B cell (primary cell): ENCODE measurements at regions not wholly inside any gene's neighbourhood (a gene's known extent, or its start where the extent isn't known, plus 50 kb on each side); places are given as distances from the start of the nearest gene placed in this dataset.

Experiments used
- ATAC-seq: fragments of 200-7000 bp; cut with Tn5 transposase; one replicate; pipeline ENCODE4 v1.10.0; 2021; ENCODE audit warnings: low read depth, mild to moderate bottlenecking, moderate number of reproducible peaks, moderate library complexity
- CTCF ChIA-PET: fragments of 350-600 bp; sonication (Branson Sonifier 250); formaldehyde crosslinking; loops from one replicate; lab custom pipeline; 2021; ENCODE audit warnings: antibody characterized with exemption, inconsistent platforms; lab: Charles Lee
- POLR2A ChIA-PET: fragments of 350-600 bp; sonication (Branson Sonifier 250); formaldehyde crosslinking; loops from one replicate; lab custom pipeline; 2021; ENCODE audit warnings: antibody characterized with exemption; lab: Charles Lee
- DNase-seq: peaks from one replicate; pipeline ENCODE4 v3.0.0; 2013
- H2AFZ ChIP-seq: 2 replicates; pipeline ENCODE4 v1.6.1; 2012; ENCODE audit warnings: mild to moderate bottlenecking, low read depth, low read length; ENCODE audit not compliant: insufficient read depth, poor library complexity, severe bottlenecking
- H3K27ac ChIP-seq, 2 donors: 1 replicate in 1 of 2; 2 replicates in 1 of 2; pipeline ENCODE4 v1.5.1; 2012 to 2013; ENCODE audit warnings: low read length in 2 of 2, mild to moderate bottlenecking in 2 of 2, moderate library complexity in 1 of 2
- H3K27me3 ChIP-seq, 4 experiments: fragments of 200-600 bp in 1 of 4; sonication (generic) in 1 of 4; replicated peaks in 1 of 4; 1 replicate in 2 of 4; 2 replicates in 2 of 4; pipeline versions ENCODE4 v1.6.1 to v1.7.0; 2013 to 2016; ENCODE audit warnings: low read length in 3 of 4, mild to moderate bottlenecking in 2 of 4, mixed read lengths in 1 of 4, moderate library complexity in 1 of 4; ENCODE audit not compliant: insufficient read depth in 4 of 4, control insufficient read depth in 3 of 4; ENCODE audit errors: control extremely low read depth in 1 of 4
- H3K36me3 ChIP-seq, 2 experiments: replicated peaks in 1 of 2; 1 replicate in 1 of 2; 2 replicates in 1 of 2; pipeline versions ENCODE4 v1.6.1 to v1.7.1; 2013; ENCODE audit warnings: low read length in 1 of 2; ENCODE audit not compliant: insufficient read depth in 2 of 2, control insufficient read depth in 1 of 2; ENCODE audit errors: control extremely low read depth in 1 of 2, extremely low read depth in 1 of 2
- H3K4me1 ChIP-seq, 2 donors: fragments of 200-600 bp in 1 of 2; sonication (generic) in 1 of 2; 1 replicate in 1 of 2; 2 replicates in 1 of 2; pipeline versions ENCODE4 v1.5.1 to v1.6.1; 2013 to 2017; ENCODE audit warnings: low read length in 2 of 2; ENCODE audit not compliant: control insufficient read depth in 2 of 2, insufficient read depth in 2 of 2
- H3K4me2 ChIP-seq: replicated peaks from 2 replicates; pipeline ENCODE3; 2012; ENCODE audit warnings: mild to moderate bottlenecking, low read depth, low read length; ENCODE audit not compliant: poor library complexity, severe bottlenecking
- H3K4me3 ChIP-seq, 5 experiments: fragments of 200-600 bp in 1 of 5; sonication (generic) in 1 of 5; 1 replicate in 3 of 5; 2 replicates in 2 of 5; pipeline versions ENCODE4 v1.5.1 to v1.7.0; 2011 to 2016; ENCODE audit warnings: low read length in 4 of 5, mild to moderate bottlenecking in 4 of 5, low read depth in 2 of 5, control low read depth in 1 of 5, moderate library complexity in 1 of 5; ENCODE audit not compliant: insufficient read depth in 1 of 5; ENCODE audit errors: control extremely low read depth in 1 of 5, extremely low read depth in 1 of 5
- H3K79me2 ChIP-seq: fragments of 200-600 bp; sonication (generic); one replicate; pipeline ENCODE4 v1.6.0; 2016; ENCODE audit warnings: low read length; ENCODE audit not compliant: control insufficient read depth, insufficient read depth
- H3K9ac ChIP-seq: fragments of 200-600 bp; sonication (generic); 2 replicates; pipeline ENCODE4 v1.6.1; 2017; ENCODE audit warnings: mild to moderate bottlenecking, low read length, moderate library complexity
- H3K9me3 ChIP-seq, 3 donors: one replicate each; pipeline versions ENCODE4 v1.6.1 to v1.7.1; 2013; ENCODE audit warnings: low read length in 2 of 3; ENCODE audit not compliant: control insufficient read depth in 2 of 3, insufficient read depth in 1 of 3; ENCODE audit errors: control extremely low read depth in 1 of 3
- H4K20me1 ChIP-seq: 2 replicates; pipeline ENCODE4 v1.6.0; 2012; ENCODE audit warnings: mild to moderate bottlenecking, low read length; ENCODE audit not compliant: insufficient read depth, control insufficient read depth, poor library complexity, severe bottlenecking
- H3K27ac Mint-ChIP-seq: one replicate; pipeline ENCODE4 v1.8.0; 2021; ENCODE audit warnings: mixed read lengths
- H3K27me3 Mint-ChIP-seq: one replicate; pipeline ENCODE4 v1.8.0; 2021; ENCODE audit warnings: mixed read lengths
- H3K4me1 Mint-ChIP-seq: one replicate; pipeline ENCODE4 v1.8.0; 2021; ENCODE audit warnings: mixed read lengths
- H3K4me3 Mint-ChIP-seq: one replicate; pipeline ENCODE4 v1.8.0; 2021; ENCODE audit warnings: mixed read lengths
- H3K9me3 Mint-ChIP-seq: one replicate; pipeline ENCODE4 v1.8.0; 2022; ENCODE audit warnings: mixed read lengths; ENCODE audit not compliant: insufficient read depth
- EZH2 ChIP-seq: IDR thresholded peaks from 2 replicates; pipeline ENCODE4 v1.6.1; 2012; ENCODE audit warnings: borderline replicate concordance, low read depth, mild to moderate bottlenecking, moderate library complexity, low read length; ENCODE audit not compliant: insufficient read depth, poor library complexity, severe bottlenecking
- WGBS: methylation state at CpG from one replicate; pipeline ENCODE4 v1.1.5; 2013; ENCODE audit warnings: missing lambda C conversion rate; ENCODE audit not compliant: insufficient coverage; 5-methylcytosine and 5-hydroxymethylcytosine counted together
- intact Hi-C: fragments of 100-400 bp; cut with micrococcal nuclease; formaldehyde crosslinking; loops from one replicate; pipeline ENCODE4 v1.10.0; 2022
- TF ChIP-seq, protein P1 (sequence below): fragments of 200-600 bp; IDR thresholded peaks from one replicate; pipeline ENCODE4 v1.8.0; 2022; ENCODE audit warnings: antibody characterized with exemption, mild to moderate bottlenecking

GRCh38 chr15:93881310-93881709, 350.1 kb upstream of the MCTP2 start:
- Histone ChIP-seq H3K4me2 (no peak overlapping the region), H3K36me3 (no peaks in the 10 kb centered on the region), H4K20me1 (no peaks in the 10 kb centered on the region), H3K9ac (no peak overlapping the region), H3K79me2 (no peaks in the 10 kb centered on the region), H3K4me3 (no peak overlapping the region), H2AFZ (no peak overlapping the region), H3K4me1 (no peaks in the 10 kb centered on the region), H3K27ac (no peak overlapping the region), H3K27me3 (no peaks in the 10 kb centered on the region), H3K9me3 (no peaks in the 10 kb centered on the region)
- Mint-ChIP-seq H3K27me3 (no peaks in the 10 kb centered on the region), H3K4me3 (no peak overlapping the region), H3K4me1 (no peaks in the 10 kb centered on the region), H3K9me3 (peaks cover 2% of the 10 kb centered on the region), H3K27ac (no peak overlapping the region)
- ChIA-PET POLR2A (no interaction called here), CTCF (no interaction called here)
- DNase-seq (no peak), ATAC-seq (no peak)
- TF ChIP-seq, protein P1, sequence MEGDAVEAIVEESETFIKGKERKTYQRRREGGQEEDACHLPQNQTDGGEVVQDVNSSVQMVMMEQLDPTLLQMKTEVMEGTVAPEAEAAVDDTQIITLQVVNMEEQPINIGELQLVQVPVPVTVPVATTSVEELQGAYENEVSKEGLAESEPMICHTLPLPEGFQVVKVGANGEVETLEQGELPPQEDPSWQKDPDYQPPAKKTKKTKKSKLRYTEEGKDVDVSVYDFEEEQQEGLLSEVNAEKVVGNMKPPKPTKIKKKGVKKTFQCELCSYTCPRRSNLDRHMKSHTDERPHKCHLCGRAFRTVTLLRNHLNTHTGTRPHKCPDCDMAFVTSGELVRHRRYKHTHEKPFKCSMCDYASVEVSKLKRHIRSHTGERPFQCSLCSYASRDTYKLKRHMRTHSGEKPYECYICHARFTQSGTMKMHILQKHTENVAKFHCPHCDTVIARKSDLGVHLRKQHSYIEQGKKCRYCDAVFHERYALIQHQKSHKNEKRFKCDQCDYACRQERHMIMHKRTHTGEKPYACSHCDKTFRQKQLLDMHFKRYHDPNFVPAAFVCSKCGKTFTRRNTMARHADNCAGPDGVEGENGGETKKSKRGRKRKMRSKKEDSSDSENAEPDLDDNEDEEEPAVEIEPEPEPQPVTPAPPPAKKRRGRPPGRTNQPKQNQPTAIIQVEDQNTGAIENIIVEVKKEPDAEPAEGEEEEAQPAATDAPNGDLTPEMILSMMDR = no peak
- TF ChIP-seq EZH2 = no peak
- intact Hi-C loops = no loop called here

DNA sequence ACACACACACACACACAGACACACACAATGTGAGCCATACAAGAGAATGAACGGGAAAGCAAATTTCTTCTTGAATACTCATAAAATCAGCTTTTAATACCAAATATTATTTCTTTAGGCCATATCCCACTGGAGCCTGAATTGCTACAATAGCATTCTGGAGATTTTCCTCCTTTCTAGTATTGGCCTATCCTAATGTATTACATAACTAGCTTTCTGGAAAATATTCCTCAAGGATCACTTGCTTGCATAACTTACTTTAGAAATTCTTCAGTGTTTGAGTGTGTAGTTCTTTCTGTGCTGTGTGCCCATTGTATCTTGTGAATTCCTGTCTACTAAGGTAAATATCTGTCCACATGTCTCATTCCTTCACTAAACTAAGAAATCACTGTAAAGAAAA, 351.0 kb upstream of the MCTP2 start:
- Histone ChIP-seq H3K27ac (no peak overlapping the region), H3K79me2 (no peaks in the 10 kb centered on the region), H3K4me1 (no peaks in the 10 kb centered on the region), H3K4me3 (no peak overlapping the region), H3K27me3 (no peaks in the 10 kb centered on the region), H3K9ac (no peak overlapping the region), H3K36me3 (no peaks in the 10 kb centered on the region), H3K4me2 (no peak overlapping the region), H4K20me1 (no peaks in the 10 kb centered on the region), H3K9me3 (no peaks in the 10 kb centered on the region), H2AFZ (no peak overlapping the region)
- H3K4me1 Mint-ChIP-seq = no peaks in the 10 kb centered on the region
- ATAC-seq = no peak
- POLR2A ChIA-PET = no interaction called here
- H3K27ac Mint-ChIP-seq = no peak overlapping the region
- intact Hi-C loops = no loop called here
- H3K9me3 Mint-ChIP-seq = peaks cover 2% of the 10 kb centered on the region
- no peak for DNase-seq
- H3K4me3 Mint-ChIP-seq = no peak overlapping the region
- H3K27me3 Mint-ChIP-seq = no peaks in the 10 kb centered on the region
- CTCF ChIA-PET = no interaction called here
- TF ChIP-seq, protein P1 = no peak
- no peak for TF ChIP-seq EZH2
- WGBS = no CpG with 5 or more reads among the region's 1 CpG
